ENCODE measurements at regions not wholly inside any gene's neighbourhood (a gene's known extent, or its start where the extent isn't known, plus 50 kb on each side); places are given as distances from the start of the nearest gene placed in this dataset.
A peak's percentile ranks its signal among the peaks of the same experiment; 100 is the strongest.

DNA sequence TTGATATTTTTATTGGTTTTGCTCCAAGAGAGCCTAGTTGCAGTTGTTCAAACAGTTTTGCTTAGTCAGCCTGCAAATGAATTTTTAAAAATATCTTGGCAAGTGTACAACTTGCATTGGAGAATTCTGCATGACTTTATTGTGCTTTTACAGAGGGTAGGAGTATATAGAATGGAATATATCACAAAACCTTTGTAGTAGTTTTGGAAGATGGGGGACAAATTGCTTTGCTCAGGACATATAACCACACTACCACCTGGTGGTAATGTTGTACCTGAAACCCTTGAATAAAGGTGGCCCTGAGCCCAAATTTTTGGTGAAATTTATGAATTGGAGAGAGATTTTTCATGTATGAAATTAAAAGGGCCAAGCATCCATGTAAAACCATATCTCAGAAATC is 645.2 kb downstream of the MED13L start:
- no peak for DNase-seq (ENCODE audit: extremely low read depth in 1 of 4, low spot score in 3 of 4)
- ChIA-PET CTCF (ENCODE audit: low intra/inter-chr PET ratio) (no interaction called here), POLR2A (no interaction called here)
- in situ Hi-C loops (cut with MboI) = no loop called here
- H3K4me3 ChIP-seq = no peak overlapping the region
- H3K27me3 ChIP-seq (ENCODE audit: control insufficient read depth in 2 of 2, insufficient read depth in 2 of 2, low read length in 2 of 2) = no peaks in the 10 kb centered on the region; a peak in 1 of 5 replicates
- H3K79me2 ChIP-seq (ENCODE audit: control insufficient read depth, insufficient read depth, low read length) = no peaks in the 10 kb centered on the region
- no peaks in the 10 kb centered on the region for H3K4me1 ChIP-seq (replicated peaks in 1 of 2; ENCODE audit: control insufficient read depth in 2 of 2, insufficient read depth in 2 of 2, low read length in 2 of 2)
- TF ChIP-seq ZNF699 (CRISPR knock-in tag; IDR thresholded peaks at IDR 0.05; ENCODE audit: insufficient replicate concordance) (no peak), HDAC6 (IDR thresholded peaks at IDR 0.05; ENCODE audit: low read depth, low read length) (no peak), GABPB2 (CRISPR knock-in tag; conservative IDR thresholded peaks at IDR 0.05) (no peak), RAD21 (CRISPR knock-in tag; conservative IDR thresholded peaks at IDR 0.05 in 1 of 2, IDR thresholded peaks at IDR 0.05 in 1 of 2) (peak in 1 of 2 experiments; percentile 25; a peak in 2 of 4 replicates)
- TF ChIP-seq, protein P1, sequence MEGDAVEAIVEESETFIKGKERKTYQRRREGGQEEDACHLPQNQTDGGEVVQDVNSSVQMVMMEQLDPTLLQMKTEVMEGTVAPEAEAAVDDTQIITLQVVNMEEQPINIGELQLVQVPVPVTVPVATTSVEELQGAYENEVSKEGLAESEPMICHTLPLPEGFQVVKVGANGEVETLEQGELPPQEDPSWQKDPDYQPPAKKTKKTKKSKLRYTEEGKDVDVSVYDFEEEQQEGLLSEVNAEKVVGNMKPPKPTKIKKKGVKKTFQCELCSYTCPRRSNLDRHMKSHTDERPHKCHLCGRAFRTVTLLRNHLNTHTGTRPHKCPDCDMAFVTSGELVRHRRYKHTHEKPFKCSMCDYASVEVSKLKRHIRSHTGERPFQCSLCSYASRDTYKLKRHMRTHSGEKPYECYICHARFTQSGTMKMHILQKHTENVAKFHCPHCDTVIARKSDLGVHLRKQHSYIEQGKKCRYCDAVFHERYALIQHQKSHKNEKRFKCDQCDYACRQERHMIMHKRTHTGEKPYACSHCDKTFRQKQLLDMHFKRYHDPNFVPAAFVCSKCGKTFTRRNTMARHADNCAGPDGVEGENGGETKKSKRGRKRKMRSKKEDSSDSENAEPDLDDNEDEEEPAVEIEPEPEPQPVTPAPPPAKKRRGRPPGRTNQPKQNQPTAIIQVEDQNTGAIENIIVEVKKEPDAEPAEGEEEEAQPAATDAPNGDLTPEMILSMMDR (IDR thresholded peaks at IDR 0.05 in 2 of 3, conservative IDR thresholded peaks at IDR 0.05 in 1 of 3; ENCODE audit: insufficient read depth in 2 of 3, low read depth in 1 of 3, low read length in 3 of 3) = peak in 1 of 3 experiments; percentile 11; a peak in 1 of 6 replicates
- H3K27ac ChIP-seq (ENCODE audit: extremely low read depth, low read depth, low read length) = no peak overlapping the region
- no peak overlapping the region for H3K4me2 ChIP-seq (ENCODE audit: insufficient read depth, low read length)
- H3K9me3 ChIP-seq (replicated peaks; ENCODE audit: control insufficient read depth, insufficient read depth, low read depth, low read length) = no peaks in the 10 kb centered on the region
- ATAC-seq = no peak
- no peak for FAIRE-seq
- BruUV-seq (replicated peaks) = no TSS peak
- intact Hi-C loops (cut with micrococcal nuclease) = loop anchor here (10.0 kb wide), 1 partner anchor 968 kb away; no protein-coding TSS in a partner anchor
- H4K20me1 ChIP-seq (replicated peaks; ENCODE audit: control insufficient read depth, insufficient read depth, low read length) = no peaks in the 10 kb centered on the region
- H2AFZ ChIP-seq (ENCODE audit: low read depth, low read length) = no peak overlapping the region
- no peaks in the 10 kb centered on the region for H3K9me1 ChIP-seq (ENCODE audit: control insufficient read depth, insufficient read depth, low read length)
- no peaks in the 10 kb centered on the region for H3K36me3 ChIP-seq (ENCODE audit: control insufficient read depth, insufficient read depth, low read length)
- H3K9ac ChIP-seq (ENCODE audit: insufficient read depth in 1 of 2, low read depth in 2 of 2, low read length in 2 of 2) = no peak overlapping the region

All from K562 (cell line).